ENCODE measurements at regions not wholly inside any gene's neighbourhood (a gene's known extent, or its start where the extent isn't known, plus 50 kb on each side); places are given as distances from the start of the nearest gene placed in this dataset.

- H2BK5ac ChIP-seq (ENCODE audit: low read depth, low read length): peak overlapping the region; percentile 46; the same call in 1 of the 2 replicates
- no peaks in the 10 kb centered on the region for H3K36me3 ChIP-seq (ENCODE audit: control insufficient read depth in 2 of 4, insufficient read depth in 4 of 4, low read length in 3 of 4)
- no peak overlapping the region for H2AFZ ChIP-seq (ENCODE audit: low read length)
- H2BK12ac ChIP-seq (ENCODE audit: low read depth, low read length): 0 out of 2 replicates have a peak overlapping the region, but pooled peaks have one; percentile 89
- H3K9me3 ChIP-seq (ENCODE audit: insufficient read depth in 2 of 2, low read depth in 1 of 2, low read length in 1 of 2): no peaks in the 10 kb centered on the region
- no peaks in the 10 kb centered on the region for H3K79me1 ChIP-seq (ENCODE audit: low read depth, low read length)
- peak overlapping the region; percentile 40 for H2BK120ac ChIP-seq (replicated peaks; ENCODE audit: low read depth, low read length)
- no peak overlapping the region for H3K4ac ChIP-seq (replicated peaks; ENCODE audit: insufficient read length, low read depth, low read length)
- H3K4me3 ChIP-seq (ENCODE audit: extremely low read depth in 1 of 4, insufficient read depth in 2 of 4, low read depth in 3 of 4, low read length in 4 of 4): peak overlapping the region in 1 of 4 experiments; percentile 19; a peak in 2 of 8 replicates
- TF ChIP-seq TAF1 (IDR thresholded peaks at IDR 0.05; ENCODE audit: low read depth, low read length) (0 out of 2 replicates have a peak, but pooled peaks have one; percentile 26), TAF7 (optimal IDR thresholded peaks at IDR 0.05; ENCODE audit: borderline replicate concordance, low read depth, low read length) (no peak), MAFK (IDR thresholded peaks at IDR 0.05; ENCODE audit: low read depth, low read length) (peak; percentile 93), KDM4A (IDR thresholded peaks at IDR 0.05; ENCODE audit: low read depth, low read length, severe bottlenecking) (no peak), TBP (IDR thresholded peaks at IDR 0.05; ENCODE audit: low read depth, low read length) (0 out of 2 replicates have a peak, but pooled peaks have one; percentile 26)
- H2BK20ac ChIP-seq (ENCODE audit: low read length): peak overlapping the region; percentile 88; the same call in 1 of the 2 replicates
- 27% methylated on average over 4 of the region's 4 CpGs; no CpG with 5 or more reads in 1 of the 2 experiments for WGBS, 2 experiments (ENCODE audit: extremely low coverage in 1 of 2, insufficient coverage in 1 of 2, insufficient read length in 1 of 2, insufficient replicate concordance in 2 of 2, low coverage in 1 of 2, low lambda C conversion rate in 2 of 2, missing lambda C conversion rate in 1 of 2)
- H3K14ac ChIP-seq (ENCODE audit: insufficient read length): no peak overlapping the region
- no peak overlapping the region for H3K56ac ChIP-seq (replicated peaks; ENCODE audit: insufficient read length, low read depth, low read length)
- FAIRE-seq (no peak), DNase-seq (ENCODE audit: low read depth in 1 of 2, low spot score in 2 of 2) (peak in 1 of 2 experiments; percentile 55)
- no peak overlapping the region for H4K91ac ChIP-seq (replicated peaks; ENCODE audit: insufficient read length, low read length)
- CTCF ChIA-PET (ENCODE audit: partially characterized antibody): interaction anchor here (0.7 to 1.9 kb wide), 4 partner anchors 37 to 180 kb away, joined by 3 to 7 read pairs (median 6); no protein-coding TSS in a partner anchor
- peak overlapping the region; percentile 29 to 51 for H3K4me2 ChIP-seq (ENCODE audit: insufficient read depth in 1 of 2, low read depth in 2 of 2, low read length in 2 of 2)
- H4K20me1 ChIP-seq (replicated peaks in 1 of 2; ENCODE audit: control insufficient read depth in 1 of 2, insufficient read depth in 2 of 2, low read length in 2 of 2): no peaks in the 10 kb centered on the region
- peaks cover 5 to 35% (median 30%) of the 10 kb centered on the region in 4 experiments for H3K4me1 ChIP-seq (replicated peaks in 1 of 4; ENCODE audit: control insufficient read depth in 3 of 4, insufficient read depth in 4 of 4, low read length in 3 of 4)
- H4K8ac ChIP-seq (ENCODE audit: extremely low read depth, insufficient read depth, low read length): no peak overlapping the region
- H3K79me2 ChIP-seq (ENCODE audit: control insufficient read depth in 1 of 2, insufficient read depth in 2 of 2, low read length in 2 of 2): no peaks in the 10 kb centered on the region
- H2BK15ac ChIP-seq (ENCODE audit: low read length): no peak overlapping the region
- no peak overlapping the region for H3K23ac ChIP-seq (ENCODE audit: insufficient read length)
- POLR2A ChIA-PET (ENCODE audit: partially characterized antibody): interaction anchor here (1.0 to 1.3 kb wide), 2 partner anchors 20 to 184 kb away, joined by 3 read pairs; no protein-coding TSS in a partner anchor
- H3K27ac ChIP-seq (ENCODE audit: low read depth, low read length): peak overlapping the region; percentile 43; the same call in 1 of the 2 replicates
- H4K5ac ChIP-seq (ENCODE audit: insufficient read length, low read depth, low read length): no peak overlapping the region
- H3K23me2 ChIP-seq (ENCODE audit: low read depth, low read length): no peaks in the 10 kb centered on the region
- no peak overlapping the region for H2AK5ac ChIP-seq (ENCODE audit: low read depth, low read length)
- H3K27me3 ChIP-seq (replicated peaks in 1 of 4; ENCODE audit: control insufficient read depth in 3 of 4, extremely low read depth in 1 of 4, insufficient read depth in 3 of 4, low read length in 3 of 4): no peaks in the 10 kb centered on the region
- no peak overlapping the region for H3K9ac ChIP-seq (replicated peaks in 1 of 4; ENCODE audit: extremely low read depth in 1 of 4, low read depth in 3 of 4, low read length in 3 of 4)
- H3K18ac ChIP-seq (ENCODE audit: extremely low read depth, low read length): peak overlapping the region; percentile 78
Measured at GRCh38 chr11:95338430-95338991, 107.5 kb upstream of the SESN3 start.
